ENCODE measurements at regions not wholly inside any gene's neighbourhood (a gene's known extent, or its start where the extent isn't known, plus 50 kb on each side); places are given as distances from the start of the nearest gene placed in this dataset.
A peak's percentile ranks its signal among the peaks of the same experiment; 100 is the strongest.

DNA sequence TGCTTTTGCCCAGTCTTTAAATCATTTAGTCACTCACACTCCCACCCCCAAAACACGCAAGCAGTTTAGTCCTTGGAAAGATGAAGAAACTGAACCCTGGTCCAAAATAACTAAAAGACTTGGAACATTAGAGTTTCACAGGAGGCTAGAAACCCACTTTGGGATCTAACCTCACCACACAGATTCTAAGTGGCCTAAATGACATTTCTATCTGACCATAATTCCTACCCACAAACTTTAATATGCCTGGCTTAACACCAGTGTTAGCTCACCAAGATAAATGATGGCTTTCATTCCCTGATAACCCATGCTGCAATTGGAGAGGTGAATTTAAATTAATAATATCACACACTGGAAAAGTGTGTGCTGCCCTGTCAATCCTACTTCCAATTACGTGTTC is 295.3 kb upstream of the UBE2E2 start:
- DNase-seq: no peak

GRCh38 chr3:22908989-22909507 is 294.1 kb upstream of the UBE2E2 start:
- no peak for DNase-seq

GRCh38 chr3:22916933-22917332 is 286.2 kb upstream of the UBE2E2 start:
- peak in 1 of 3 donors; percentile 9 for DNase-seq

DNA sequence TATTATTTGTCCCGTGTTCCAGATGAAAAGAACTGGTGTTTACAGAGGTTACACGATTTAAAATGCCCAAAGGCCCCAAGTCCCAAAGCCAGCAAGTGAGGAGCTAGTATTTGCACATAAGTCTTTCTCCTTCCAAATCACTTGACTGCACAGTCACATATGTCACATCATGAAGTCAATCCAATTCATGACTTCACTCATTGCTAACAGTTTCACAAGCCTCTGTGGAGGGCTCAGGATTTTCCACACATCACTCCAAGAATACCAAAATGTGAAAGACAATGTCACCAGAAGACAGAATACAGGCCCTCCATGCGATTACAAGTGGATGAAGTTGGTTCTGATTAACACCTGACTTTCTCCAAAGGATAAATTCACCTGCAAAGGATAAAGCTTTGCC is 283.1 kb upstream of the UBE2E2 start:
- DNase-seq: peak in 1 of 3 donors; percentile 8

GRCh38 chr3:22922317-22922716 is 280.8 kb upstream of the UBE2E2 start:
- DNase-seq: peak in 2 of 3 donors; percentile 32 to 43

- no peak for DNase-seq
These were observed 279.4 kb upstream of the UBE2E2 start for GRCh38 chr3:22923711-22924110.

- DNase-seq: no peak
These were observed 274.7 kb upstream of the UBE2E2 start for GRCh38 chr3:22928216-22929110.

- DNase-seq: no peak
These were observed 269.9 kb upstream of the UBE2E2 start for GRCh38 chr3:22933051-22933840.

- DNase-seq: no peak
These were observed 269.3 kb upstream of the UBE2E2 start for GRCh38 chr3:22933841-22934116.

DNA sequence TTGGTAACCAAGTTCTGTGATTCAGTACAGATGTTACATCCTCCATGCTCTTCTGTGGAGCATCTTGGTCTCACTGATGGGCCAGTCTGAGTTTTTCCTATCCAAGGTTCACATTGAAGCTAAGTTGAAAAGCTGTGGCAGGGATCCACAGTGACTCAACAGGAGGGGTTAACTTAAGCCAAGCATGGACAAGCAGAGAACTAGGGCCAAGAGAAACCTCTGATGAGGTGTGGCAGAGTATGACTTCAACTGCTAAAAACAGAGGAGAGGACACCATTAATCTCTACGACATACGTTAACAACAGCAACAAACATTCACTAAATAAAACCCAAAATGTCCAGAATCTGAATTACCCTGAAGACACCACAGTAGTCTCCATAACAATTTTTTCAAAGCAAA is 268.1 kb upstream of the UBE2E2 start:
- DNase-seq: no peak

GRCh38 chr3:22937536-22937935 is 265.6 kb upstream of the UBE2E2 start:
- no peak for DNase-seq

- DNase-seq: no peak
These were observed 264.4 kb upstream of the UBE2E2 start for GRCh38 chr3:22938739-22939138.

DNA sequence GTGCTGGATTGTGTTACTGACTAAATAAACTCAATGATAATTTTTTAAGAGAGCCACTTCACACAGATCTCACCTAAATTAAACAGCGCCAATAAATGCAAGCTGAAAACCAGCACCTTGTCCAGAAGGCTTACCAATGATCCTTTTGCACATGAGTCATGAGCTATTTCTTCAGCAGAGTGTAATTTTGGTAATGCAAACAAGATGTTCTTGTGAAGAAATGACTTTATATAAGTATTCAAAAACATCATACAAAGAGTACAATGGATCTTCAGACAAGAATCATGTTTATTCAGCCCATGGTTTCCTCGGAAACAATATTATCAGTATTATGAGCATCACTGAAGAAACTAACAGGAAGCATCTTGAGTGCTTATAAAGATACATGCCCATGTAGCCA is 263.8 kb upstream of the UBE2E2 start:
- DNase-seq: no peak

- no peak for DNase-seq
These were observed 262.8 kb upstream of the UBE2E2 start for GRCh38 chr3:22940285-22940684.

DNA sequence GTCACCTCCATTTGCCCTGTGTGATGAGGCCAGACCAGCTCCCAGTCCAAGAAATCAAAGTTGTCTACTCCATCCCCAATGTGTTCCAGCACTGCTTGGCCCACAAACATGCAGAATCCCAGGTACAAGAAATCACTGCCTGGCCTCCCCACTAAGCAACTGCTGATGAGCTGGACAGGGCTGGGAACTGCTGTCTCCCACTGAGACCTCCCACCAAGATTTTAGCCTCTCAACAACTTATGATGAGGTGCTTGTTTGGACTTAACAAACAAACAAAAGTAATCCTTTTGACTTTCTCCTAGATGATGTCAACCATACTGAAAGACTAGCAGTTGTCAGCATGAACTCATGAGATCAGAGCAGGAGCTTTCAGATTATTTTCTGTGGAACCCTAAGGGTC is 260.1 kb upstream of the UBE2E2 start:
- DNase-seq: no peak

DNA sequence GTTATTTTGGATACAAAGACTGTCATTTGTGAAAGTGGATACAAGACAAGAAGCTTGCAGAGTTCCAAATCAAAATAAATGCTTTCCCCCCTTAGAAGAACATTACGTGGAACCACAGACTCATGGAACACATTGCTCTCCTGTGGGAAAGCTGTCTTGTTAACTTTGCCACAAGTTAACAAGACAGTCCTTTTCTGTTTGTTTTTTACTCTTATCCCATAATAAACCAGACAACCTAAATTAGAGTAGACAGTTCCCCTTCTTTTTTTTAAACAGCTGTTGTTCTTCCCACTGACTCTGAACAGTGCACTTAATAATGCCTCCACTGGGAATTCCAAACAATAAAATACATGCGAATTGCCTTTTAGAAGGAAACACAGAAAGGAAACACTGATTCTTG is 255.3 kb upstream of the UBE2E2 start:
- no peak for DNase-seq

GRCh38 chr3:22951910-22952309 is 251.2 kb upstream of the UBE2E2 start:
- no peak for DNase-seq

GRCh38 chr3:22952860-22953259 is 250.3 kb upstream of the UBE2E2 start:
- no peak for DNase-seq

- peak; percentile 78 to 86 (median 85) for DNase-seq
These were observed 243.5 kb upstream of the UBE2E2 start for GRCh38 chr3:22959593-22959992.

- peak; percentile 72 to 79 (median 72) for DNase-seq
These were observed 242.8 kb upstream of the UBE2E2 start for GRCh38 chr3:22960105-22960984.

GRCh38 chr3:22962244-22962643 is 240.9 kb upstream of the UBE2E2 start:
- no peak for DNase-seq

DNA sequence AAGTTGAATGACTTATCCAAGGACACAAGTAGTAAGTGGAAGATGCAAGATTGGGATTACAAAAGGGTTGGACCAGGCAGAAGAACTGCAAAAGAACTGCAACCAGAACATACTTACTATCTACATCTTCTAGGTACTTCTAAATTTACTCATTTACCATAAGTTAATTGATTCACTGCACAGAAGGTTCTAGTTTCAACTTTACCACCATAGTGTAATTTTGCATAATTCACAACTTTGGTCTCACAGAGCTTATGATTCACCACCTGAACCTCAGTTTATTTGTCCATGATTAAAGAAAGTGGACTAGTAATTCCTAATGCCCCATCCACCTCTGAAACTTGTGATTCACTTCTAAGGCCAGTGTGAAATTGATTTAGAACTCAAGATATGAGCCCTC is 236.8 kb upstream of the UBE2E2 start:
- DNase-seq: no peak

GRCh38 chr3:22969276-22969675 is 233.9 kb upstream of the UBE2E2 start:
- peak in 1 of 3 donors; percentile 8 for DNase-seq
